ENCODE measurements at regions not wholly inside any gene's neighbourhood (a gene's known extent, or its start where the extent isn't known, plus 50 kb on each side); places are given as distances from the start of the nearest gene placed in this dataset.

GRCh38 chr17:52754838-52755237, 596.3 kb upstream of the CA10 start:
- intact Hi-C loops (cut with micrococcal nuclease), result no loop called here
- H3K27ac Mint-ChIP-seq, result no peak overlapping the region
- H3K27me3 Mint-ChIP-seq, result no peaks in the 10 kb centered on the region
- H3K4me3 Mint-ChIP-seq, result no peak overlapping the region
- H3K9me3 Mint-ChIP-seq, result peaks cover 8% of the 10 kb centered on the region
- H3K36me3 Mint-ChIP-seq (ENCODE audit: low read depth), result no peaks in the 10 kb centered on the region
- H3K4me1 Mint-ChIP-seq (ENCODE audit: low read depth), result no peaks in the 10 kb centered on the region

- Mint-ChIP-seq H3K27me3 (no peaks in the 10 kb centered on the region), H3K9me3 (peaks cover 8% of the 10 kb centered on the region), H3K36me3 (ENCODE audit: low read depth) (no peaks in the 10 kb centered on the region), H3K27ac (no peak overlapping the region), H3K4me3 (no peak overlapping the region), H3K4me1 (ENCODE audit: low read depth) (no peaks in the 10 kb centered on the region)
- intact Hi-C loops (cut with micrococcal nuclease), result no loop called here
These were observed 592.5 kb upstream of the CA10 start for GRCh38 chr17:52751051-52751450.

- Mint-ChIP-seq H3K4me3 (no peak overlapping the region), H3K27ac (no peak overlapping the region), H3K36me3 (ENCODE audit: low read depth) (no peaks in the 10 kb centered on the region), H3K4me1 (ENCODE audit: low read depth) (no peaks in the 10 kb centered on the region), H3K27me3 (no peaks in the 10 kb centered on the region), H3K9me3 (no peaks in the 10 kb centered on the region)
- intact Hi-C loops (cut with micrococcal nuclease), result no loop called here
These were observed 585.7 kb upstream of the CA10 start for GRCh38 chr17:52744179-52744578.

GRCh38 chr17:52740006-52740405, 581.5 kb upstream of the CA10 start:
- H3K27ac Mint-ChIP-seq, result no peak overlapping the region
- no peaks in the 10 kb centered on the region for H3K27me3 Mint-ChIP-seq
- no peaks in the 10 kb centered on the region for H3K4me1 Mint-ChIP-seq (ENCODE audit: low read depth)
- no peaks in the 10 kb centered on the region for H3K36me3 Mint-ChIP-seq (ENCODE audit: low read depth)
- H3K4me3 Mint-ChIP-seq, result no peak overlapping the region
- no peaks in the 10 kb centered on the region for H3K9me3 Mint-ChIP-seq
- intact Hi-C loops (cut with micrococcal nuclease), result no loop called here

- intact Hi-C loops (cut with micrococcal nuclease), result no loop called here
- Mint-ChIP-seq H3K36me3 (ENCODE audit: low read depth) (no peaks in the 10 kb centered on the region), H3K4me3 (no peak overlapping the region), H3K27me3 (no peaks in the 10 kb centered on the region), H3K27ac (no peak overlapping the region), H3K9me3 (no peaks in the 10 kb centered on the region), H3K4me1 (ENCODE audit: low read depth) (no peaks in the 10 kb centered on the region)
These were observed 580.3 kb upstream of the CA10 start for GRCh38 chr17:52738791-52739190.

GRCh38 chr17:52737071-52737470, 578.6 kb upstream of the CA10 start:
- Mint-ChIP-seq H3K9me3 (no peaks in the 10 kb centered on the region), H3K27me3 (no peaks in the 10 kb centered on the region), H3K4me3 (no peak overlapping the region), H3K27ac (no peak overlapping the region), H3K36me3 (ENCODE audit: low read depth) (no peaks in the 10 kb centered on the region), H3K4me1 (ENCODE audit: low read depth) (no peaks in the 10 kb centered on the region)
- intact Hi-C loops (cut with micrococcal nuclease), result no loop called here

- H3K36me3 Mint-ChIP-seq (ENCODE audit: low read depth), result no peaks in the 10 kb centered on the region
- H3K4me3 Mint-ChIP-seq, result no peak overlapping the region
- intact Hi-C loops (cut with micrococcal nuclease), result no loop called here
- H3K27ac Mint-ChIP-seq, result no peak overlapping the region
- H3K9me3 Mint-ChIP-seq, result no peaks in the 10 kb centered on the region
- H3K4me1 Mint-ChIP-seq (ENCODE audit: low read depth), result no peaks in the 10 kb centered on the region
- no peaks in the 10 kb centered on the region for H3K27me3 Mint-ChIP-seq
These were observed 574.3 kb upstream of the CA10 start for GRCh38 chr17:52732841-52733240.

GRCh38 chr17:52724578-52724977, 566.1 kb upstream of the CA10 start:
- Mint-ChIP-seq H3K4me1 (ENCODE audit: low read depth) (no peaks in the 10 kb centered on the region), H3K27me3 (no peaks in the 10 kb centered on the region), H3K9me3 (no peaks in the 10 kb centered on the region), H3K27ac (no peak overlapping the region), H3K36me3 (ENCODE audit: low read depth) (no peaks in the 10 kb centered on the region), H3K4me3 (no peak overlapping the region)
- intact Hi-C loops (cut with micrococcal nuclease), result no loop called here

GRCh38 chr17:52721910-52722309, 563.4 kb upstream of the CA10 start:
- Mint-ChIP-seq H3K27me3 (no peaks in the 10 kb centered on the region), H3K36me3 (ENCODE audit: low read depth) (no peaks in the 10 kb centered on the region), H3K27ac (no peak overlapping the region), H3K4me1 (ENCODE audit: low read depth) (no peaks in the 10 kb centered on the region), H3K9me3 (no peaks in the 10 kb centered on the region), H3K4me3 (no peak overlapping the region)
- intact Hi-C loops (cut with micrococcal nuclease), result no loop called here

GRCh38 chr17:52710363-52710901, 551.9 kb upstream of the CA10 start:
- Mint-ChIP-seq H3K4me3 (no peak overlapping the region), H3K27me3 (no peaks in the 10 kb centered on the region), H3K27ac (no peak overlapping the region), H3K36me3 (ENCODE audit: low read depth) (no peaks in the 10 kb centered on the region), H3K9me3 (no peaks in the 10 kb centered on the region), H3K4me1 (ENCODE audit: low read depth) (no peaks in the 10 kb centered on the region)
- intact Hi-C loops (cut with micrococcal nuclease), result no loop called here

- H3K9me3 Mint-ChIP-seq, result no peaks in the 10 kb centered on the region
- intact Hi-C loops (cut with micrococcal nuclease), result no loop called here
- H3K4me1 Mint-ChIP-seq (ENCODE audit: low read depth), result no peaks in the 10 kb centered on the region
- H3K4me3 Mint-ChIP-seq, result no peak overlapping the region
- H3K36me3 Mint-ChIP-seq (ENCODE audit: low read depth), result no peaks in the 10 kb centered on the region
- H3K27me3 Mint-ChIP-seq, result no peaks in the 10 kb centered on the region
- H3K27ac Mint-ChIP-seq, result no peak overlapping the region
These were observed 551.2 kb upstream of the CA10 start for GRCh38 chr17:52709724-52710123.

GRCh38 chr17:52696362-52696761, 537.8 kb upstream of the CA10 start:
- Mint-ChIP-seq H3K36me3 (ENCODE audit: low read depth) (no peaks in the 10 kb centered on the region), H3K4me1 (ENCODE audit: low read depth) (no peaks in the 10 kb centered on the region), H3K9me3 (no peaks in the 10 kb centered on the region), H3K27me3 (no peaks in the 10 kb centered on the region), H3K4me3 (no peak overlapping the region), H3K27ac (no peak overlapping the region)
- intact Hi-C loops (cut with micrococcal nuclease), result no loop called here

GRCh38 chr17:52686140-52686539, 527.6 kb upstream of the CA10 start:
- intact Hi-C loops (cut with micrococcal nuclease), result no loop called here
- H3K27ac Mint-ChIP-seq, result no peak overlapping the region
- H3K9me3 Mint-ChIP-seq, result peaks cover 8% of the 10 kb centered on the region

GRCh38 chr17:52681480-52681879, 523.0 kb upstream of the CA10 start:
- H3K9me3 Mint-ChIP-seq, result peaks cover 51% of the 10 kb centered on the region
- no peaks in the 10 kb centered on the region for H3K27me3 Mint-ChIP-seq
- intact Hi-C loops (cut with micrococcal nuclease), result no loop called here
- H3K4me1 Mint-ChIP-seq (ENCODE audit: low read depth), result no peaks in the 10 kb centered on the region
- H3K36me3 Mint-ChIP-seq (ENCODE audit: low read depth), result no peaks in the 10 kb centered on the region
- no peak overlapping the region for H3K27ac Mint-ChIP-seq
- H3K4me3 Mint-ChIP-seq, result no peak overlapping the region

More at GRCh38 chr17:52686140-52686539, 527.6 kb upstream of the CA10 start:
- Mint-ChIP-seq H3K4me1 (ENCODE audit: low read depth) (no peaks in the 10 kb centered on the region), H3K36me3 (ENCODE audit: low read depth) (no peaks in the 10 kb centered on the region), H3K27me3 (no peaks in the 10 kb centered on the region), H3K4me3 (no peak overlapping the region)

- Mint-ChIP-seq H3K4me3 (no peak overlapping the region), H3K36me3 (ENCODE audit: low read depth) (no peaks in the 10 kb centered on the region), H3K9me3 (peaks cover 51% of the 10 kb centered on the region), H3K4me1 (ENCODE audit: low read depth) (no peaks in the 10 kb centered on the region), H3K27ac (no peak overlapping the region), H3K27me3 (no peaks in the 10 kb centered on the region)
- intact Hi-C loops (cut with micrococcal nuclease), result no loop called here
These were observed 519.7 kb upstream of the CA10 start for GRCh38 chr17:52678211-52678610.

All from dendritic cell treated with granulocyte-macrophage colony-stimulating factor and Interleukin-4, amounts not matched to agents 40 ng/mL and 50 ng/mL, for 4 days (primary cell).